Calu3 (cell line): ENCODE measurements at regions not wholly inside any gene's neighbourhood (a gene's known extent, or its start where the extent isn't known, plus 50 kb on each side); places are given as distances from the start of the nearest gene placed in this dataset.

Experiments
- BruUV-seq: library from RNA; stranded (reverse); fragments of 400-500 nt; replicated peaks from 2 replicates; lab custom pipeline; 2021; lab: Mats Ljungman, UMichigan
- CTCF ChIA-PET: fragments of 300-600 bp; sonication (Branson Sonifier 250); formaldehyde crosslinking; loops from one replicate; lab custom pipeline; 2022; ENCODE audit warnings: antibody characterized with exemption; lab: Charles Lee
- DNase-seq: peaks from one replicate; pipeline ENCODE4 v3.0.0; 2022
- H3K27ac Mint-ChIP-seq: one replicate; pipeline ENCODE4 v1.8.0; 2022; ENCODE audit warnings: mixed read lengths; ENCODE audit not compliant: unreplicated experiment
- H3K27me3 Mint-ChIP-seq: one replicate; pipeline ENCODE4 v1.8.0; 2022; ENCODE audit warnings: mixed read lengths; ENCODE audit not compliant: unreplicated experiment
- H3K36me3 Mint-ChIP-seq: one replicate; pipeline ENCODE4 v1.8.0; 2022; ENCODE audit warnings: mild to moderate bottlenecking, moderate library complexity, mixed read lengths; ENCODE audit not compliant: insufficient read depth, unreplicated experiment
- H3K4me1 Mint-ChIP-seq: one replicate; pipeline ENCODE4 v1.8.0; 2022; ENCODE audit warnings: mild to moderate bottlenecking, low read depth, mixed read lengths; ENCODE audit not compliant: unreplicated experiment
- H3K4me3 Mint-ChIP-seq: one replicate; pipeline ENCODE4 v1.8.0; 2022; ENCODE audit warnings: mild to moderate bottlenecking, low read depth, moderate library complexity, mixed read lengths; ENCODE audit not compliant: unreplicated experiment
- H3K9me3 Mint-ChIP-seq: one replicate; pipeline ENCODE4 v1.8.0; 2022; ENCODE audit warnings: low read depth, mixed read lengths; ENCODE audit not compliant: unreplicated experiment
- intact Hi-C: fragments of 100-400 bp; cut with micrococcal nuclease; formaldehyde crosslinking; loops from one replicate; pipeline ENCODE4 v1.10.0; 2022; ENCODE audit not compliant: unreplicated experiment
- TF ChIP-seq, protein P1 (sequence below): fragments of 200-600 bp; IDR thresholded peaks from one replicate; pipeline ENCODE4 v1.8.0; 2022; ENCODE audit warnings: antibody characterized with exemption; ENCODE audit not compliant: unreplicated experiment

DNA sequence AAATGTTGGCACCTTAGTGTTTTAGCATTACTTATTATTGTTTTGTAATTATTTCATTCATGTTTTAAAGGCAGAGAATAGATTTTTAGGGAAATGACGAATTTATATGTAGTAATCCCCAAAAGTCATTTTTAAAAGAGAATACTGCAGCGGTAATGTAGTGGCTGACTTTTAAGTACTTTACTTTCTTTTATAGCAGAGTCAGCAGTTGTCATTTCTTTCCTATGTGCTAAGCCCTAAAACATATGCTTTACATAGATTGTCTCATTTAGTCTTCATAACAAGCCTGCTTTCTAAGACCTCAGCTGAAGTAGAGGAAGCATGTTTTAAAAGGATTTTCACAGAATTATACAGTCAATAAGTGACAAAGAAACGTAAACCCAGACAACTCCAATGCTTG, 102.1 kb upstream of the PEX5L start:
- CTCF ChIA-PET = no interaction called here
- no peak for DNase-seq

GRCh38 chr3:180142041-180142440, 105.3 kb upstream of the PEX5L start:
- no TSS peak for BruUV-seq
- CTCF ChIA-PET = no interaction called here
- H3K9me3 Mint-ChIP-seq = no peaks in the 10 kb centered on the region
- DNase-seq = no peak
- TF ChIP-seq, protein P1, sequence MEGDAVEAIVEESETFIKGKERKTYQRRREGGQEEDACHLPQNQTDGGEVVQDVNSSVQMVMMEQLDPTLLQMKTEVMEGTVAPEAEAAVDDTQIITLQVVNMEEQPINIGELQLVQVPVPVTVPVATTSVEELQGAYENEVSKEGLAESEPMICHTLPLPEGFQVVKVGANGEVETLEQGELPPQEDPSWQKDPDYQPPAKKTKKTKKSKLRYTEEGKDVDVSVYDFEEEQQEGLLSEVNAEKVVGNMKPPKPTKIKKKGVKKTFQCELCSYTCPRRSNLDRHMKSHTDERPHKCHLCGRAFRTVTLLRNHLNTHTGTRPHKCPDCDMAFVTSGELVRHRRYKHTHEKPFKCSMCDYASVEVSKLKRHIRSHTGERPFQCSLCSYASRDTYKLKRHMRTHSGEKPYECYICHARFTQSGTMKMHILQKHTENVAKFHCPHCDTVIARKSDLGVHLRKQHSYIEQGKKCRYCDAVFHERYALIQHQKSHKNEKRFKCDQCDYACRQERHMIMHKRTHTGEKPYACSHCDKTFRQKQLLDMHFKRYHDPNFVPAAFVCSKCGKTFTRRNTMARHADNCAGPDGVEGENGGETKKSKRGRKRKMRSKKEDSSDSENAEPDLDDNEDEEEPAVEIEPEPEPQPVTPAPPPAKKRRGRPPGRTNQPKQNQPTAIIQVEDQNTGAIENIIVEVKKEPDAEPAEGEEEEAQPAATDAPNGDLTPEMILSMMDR = no peak
- H3K4me3 Mint-ChIP-seq = no peak overlapping the region
- H3K36me3 Mint-ChIP-seq = no peaks in the 10 kb centered on the region
- no peak overlapping the region for H3K27ac Mint-ChIP-seq
- intact Hi-C loops = no loop called here
- H3K27me3 Mint-ChIP-seq = no peaks in the 10 kb centered on the region
- H3K4me1 Mint-ChIP-seq = no peaks in the 10 kb centered on the region

More for the DNA sequence above, 102.1 kb upstream of the PEX5L start:
- H3K27me3 Mint-ChIP-seq = no peaks in the 10 kb centered on the region
- H3K4me1 Mint-ChIP-seq = no peaks in the 10 kb centered on the region
- H3K4me3 Mint-ChIP-seq = no peak overlapping the region
- H3K36me3 Mint-ChIP-seq = no peaks in the 10 kb centered on the region
- H3K27ac Mint-ChIP-seq = no peak overlapping the region
- no peaks in the 10 kb centered on the region for H3K9me3 Mint-ChIP-seq
- intact Hi-C loops = no loop called here
- TF ChIP-seq, protein P1 = no peak
- BruUV-seq = no TSS peak

GRCh38 chr3:180142472-180142871, 105.7 kb upstream of the PEX5L start:
- no peaks in the 10 kb centered on the region for H3K9me3 Mint-ChIP-seq
- intact Hi-C loops = no loop called here
- TF ChIP-seq, protein P1 = no peak
- no TSS peak for BruUV-seq
- no peak overlapping the region for H3K27ac Mint-ChIP-seq
- H3K36me3 Mint-ChIP-seq = no peaks in the 10 kb centered on the region
- H3K27me3 Mint-ChIP-seq = no peaks in the 10 kb centered on the region
- H3K4me1 Mint-ChIP-seq = no peaks in the 10 kb centered on the region
- CTCF ChIA-PET = no interaction called here
- no peak for DNase-seq
- H3K4me3 Mint-ChIP-seq = no peak overlapping the region

GRCh38 chr3:180161770-180162169, 125.0 kb upstream of the PEX5L start:
- H3K27me3 Mint-ChIP-seq = no peaks in the 10 kb centered on the region
- CTCF ChIA-PET = no interaction called here
- H3K4me3 Mint-ChIP-seq = no peak overlapping the region
- intact Hi-C loops = no loop called here
- no peaks in the 10 kb centered on the region for H3K9me3 Mint-ChIP-seq
- TF ChIP-seq, protein P1 = no peak
- no peaks in the 10 kb centered on the region for H3K36me3 Mint-ChIP-seq
- H3K4me1 Mint-ChIP-seq = no peaks in the 10 kb centered on the region
- H3K27ac Mint-ChIP-seq = no peak overlapping the region
- BruUV-seq = no TSS peak
- no peak for DNase-seq

DNA sequence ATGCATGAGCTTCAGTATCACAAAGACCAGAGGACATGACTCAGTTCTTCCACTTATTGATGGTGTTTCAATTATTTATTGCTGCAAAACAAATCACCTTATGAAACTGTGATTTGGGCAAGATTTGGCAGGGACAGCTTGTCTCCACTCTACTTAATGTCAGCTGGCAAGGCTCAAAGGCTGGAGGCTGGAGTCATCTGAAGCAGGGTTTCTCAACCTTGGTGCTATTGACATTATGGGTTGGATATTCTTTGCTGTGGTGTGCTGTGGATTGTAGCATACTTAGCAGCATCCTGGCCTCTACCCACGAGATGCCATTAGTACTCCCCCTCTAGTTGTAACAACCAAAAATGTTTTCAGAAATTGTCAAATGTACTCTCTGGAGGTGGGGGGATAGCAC, 138.8 kb upstream of the PEX5L start:
- Mint-ChIP-seq H3K36me3 (no peaks in the 10 kb centered on the region), H3K4me1 (no peaks in the 10 kb centered on the region), H3K27me3 (no peaks in the 10 kb centered on the region), H3K9me3 (peaks cover 4% of the 10 kb centered on the region), H3K27ac (no peak overlapping the region), H3K4me3 (no peak overlapping the region)
- CTCF ChIA-PET = no interaction called here
- TF ChIP-seq, protein P1 = no peak
- intact Hi-C loops = no loop called here
- no TSS peak for BruUV-seq
- no peak for DNase-seq
